IPS DF 6.9 (cell line): ENCODE measurements at regions not wholly inside any gene's neighbourhood (a gene's known extent, or its start where the extent isn't known, plus 50 kb on each side); places are given as distances from the start of the nearest gene placed in this dataset.

ENCODE experiments used
- DNase-seq: peaks from one replicate; pipeline ENCODE4 v3.0.0-alpha.2; 2013; ENCODE audit warnings: low read depth, low spot score
- H3K27ac ChIP-seq: one replicate; pipeline ENCODE4 v1.5.1; 2013; ENCODE audit warnings: low read length, control low read depth
- H3K27me3 ChIP-seq: 2 replicates; pipeline ENCODE4 v1.6.1; 2013; ENCODE audit warnings: mild to moderate bottlenecking, low read length; ENCODE audit not compliant: control insufficient read depth, insufficient read depth
- H3K36me3 ChIP-seq: 2 replicates; pipeline ENCODE4 v1.6.1; 2013; ENCODE audit warnings: low read length; ENCODE audit not compliant: control insufficient read depth, insufficient read depth
- H3K4me1 ChIP-seq: 2 replicates; pipeline ENCODE4 v1.6.1; 2013; ENCODE audit warnings: low read length; ENCODE audit not compliant: control insufficient read depth, insufficient read depth
- H3K4me3 ChIP-seq: 2 replicates; pipeline ENCODE4 v1.5.1; 2013; ENCODE audit warnings: mild to moderate bottlenecking, low read length
- H3K9me3 ChIP-seq: 2 replicates; pipeline ENCODE4 v1.6.1; 2013; ENCODE audit warnings: low read length, inconsistent platforms; ENCODE audit not compliant: control insufficient read depth, insufficient read depth
- WGBS: extraction: QIAGEN DNeasy Blood & Tissue Kit; methylation state at CpG from one replicate; pipeline ENCODE4 v1.1.7; 2013; ENCODE audit warnings: mixed read lengths, missing lambda C conversion rate; ENCODE audit not compliant: insufficient read length, insufficient coverage; 5-methylcytosine and 5-hydroxymethylcytosine counted together

DNA sequence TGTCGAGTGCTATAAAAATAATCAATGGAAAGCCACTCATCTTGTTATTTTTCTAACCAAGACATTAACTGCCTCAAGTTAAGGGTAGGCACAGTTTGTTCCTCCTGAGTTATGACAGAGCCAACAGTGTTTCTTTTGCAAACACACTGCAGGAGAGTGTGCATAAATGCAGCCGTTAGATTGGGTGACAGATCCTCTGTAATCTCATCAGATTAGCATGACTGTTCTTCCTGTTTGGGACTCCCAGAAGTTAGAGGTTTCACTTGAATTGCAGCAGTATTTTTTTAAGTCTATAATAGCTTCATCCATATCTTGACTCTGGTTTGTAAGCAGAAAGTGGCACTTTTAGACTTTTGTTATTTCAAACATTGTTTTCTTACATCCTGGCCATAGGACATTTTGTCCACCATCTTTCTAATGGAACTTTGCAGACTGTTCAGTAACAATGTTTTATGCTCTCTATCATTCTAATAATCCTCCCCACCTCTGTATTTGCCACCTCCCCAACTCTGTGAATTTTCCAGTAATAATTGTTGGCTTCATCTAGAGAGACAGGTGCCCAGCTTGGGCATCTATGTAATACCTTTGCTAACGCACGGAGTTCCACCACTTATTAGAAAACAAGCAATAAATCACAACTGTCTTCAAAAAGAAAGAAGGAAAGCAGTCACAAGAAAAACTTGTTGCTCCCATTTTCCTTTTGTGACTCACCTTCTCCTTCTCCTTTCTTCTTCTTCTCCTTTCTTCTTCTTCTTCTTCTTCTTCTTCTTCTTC, 560.0 kb downstream of the ADCYAP1 start:
- Histone ChIP-seq H3K4me3 (no peak overlapping the region), H3K27ac (no peak overlapping the region), H3K9me3 (no peaks in the 10 kb centered on the region), H3K27me3 (no peaks in the 10 kb centered on the region), H3K36me3 (no peaks in the 10 kb centered on the region), H3K4me1 (no peaks in the 10 kb centered on the region)
- WGBS: no CpG with 5 or more reads among the region's 4 CpGs
- no peak for DNase-seq

DNA sequence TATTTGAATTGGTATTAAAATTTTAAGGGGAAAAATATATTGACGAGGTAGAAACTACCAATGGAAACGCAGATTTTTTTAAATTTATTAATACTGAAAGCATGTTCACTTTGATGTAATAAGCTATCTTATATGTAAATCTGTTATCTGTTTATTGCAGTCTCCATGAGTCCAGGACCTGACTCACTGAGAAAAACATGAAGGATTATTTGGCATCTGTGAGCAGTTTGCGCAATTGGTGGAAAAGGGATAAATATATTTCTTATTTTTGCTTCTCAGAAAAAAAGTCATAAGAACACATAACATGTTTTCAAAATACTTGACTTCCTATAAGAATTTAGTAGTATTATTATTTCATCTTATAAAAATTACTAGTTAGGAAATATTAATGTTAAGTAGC, 561.4 kb downstream of the ADCYAP1 start:
- no peaks in the 10 kb centered on the region for H3K27me3 ChIP-seq

DNA sequence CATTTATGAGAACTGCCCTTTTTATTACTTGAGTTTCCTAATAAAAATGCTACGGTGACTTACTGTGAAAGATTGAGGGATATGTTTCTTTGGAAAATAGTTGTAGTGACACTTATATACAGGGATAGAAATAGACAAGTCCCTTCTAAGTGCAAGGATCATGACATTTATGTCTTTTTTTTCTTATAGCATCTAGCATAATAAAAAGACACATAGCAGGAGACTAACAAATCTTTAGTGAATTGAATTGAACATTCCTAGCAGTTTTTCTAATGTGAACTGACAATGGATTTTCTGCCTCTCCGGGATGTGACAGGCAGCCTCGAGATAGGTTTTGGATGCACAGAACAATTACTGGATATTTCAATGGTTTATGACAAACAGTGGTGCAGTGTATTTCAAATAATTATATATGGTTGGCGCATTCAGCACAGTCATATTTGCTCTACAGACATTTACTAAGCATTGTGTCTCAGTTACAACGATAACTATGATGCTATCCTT, 562.8 kb downstream of the ADCYAP1 start:
- no peak overlapping the region for H3K4me3 ChIP-seq
- no peaks in the 10 kb centered on the region for H3K4me1 ChIP-seq
- no peaks in the 10 kb centered on the region for H3K27me3 ChIP-seq
- no peak overlapping the region for H3K27ac ChIP-seq
- no peaks in the 10 kb centered on the region for H3K9me3 ChIP-seq
- H3K36me3 ChIP-seq: no peaks in the 10 kb centered on the region
- DNase-seq: no peak
- no CpG with 5 or more reads among the region's 5 CpGs for WGBS

More for the DNA sequence above, 561.4 kb downstream of the ADCYAP1 start:
- Histone ChIP-seq H3K4me1 (no peaks in the 10 kb centered on the region), H3K9me3 (no peaks in the 10 kb centered on the region), H3K36me3 (no peaks in the 10 kb centered on the region), H3K4me3 (no peak overlapping the region), H3K27ac (no peak overlapping the region)
- WGBS: 100% methylated on average over 2 of the region's 3 CpGs
- DNase-seq: no peak

DNA sequence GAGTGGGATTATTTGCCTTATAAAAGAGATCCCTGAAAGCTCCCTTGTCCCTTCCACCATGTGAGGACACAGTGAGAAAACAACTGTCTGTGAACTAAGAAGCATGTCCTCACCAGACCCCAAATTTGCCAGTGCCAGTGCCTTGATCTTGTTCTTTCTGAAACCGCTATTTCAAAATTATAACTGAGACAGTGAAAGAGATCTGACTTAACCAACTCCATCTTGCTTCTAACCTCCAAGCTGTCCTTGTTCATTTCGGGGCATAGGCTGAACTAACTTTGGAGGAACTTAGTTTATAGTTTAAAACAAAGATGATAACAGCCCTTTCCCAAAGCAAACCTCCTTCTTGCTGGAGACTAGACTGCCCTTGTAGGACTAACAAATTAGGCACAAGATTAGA, 563.9 kb downstream of the ADCYAP1 start:
- no CpG with 5 or more reads among the region's 2 CpGs for WGBS
- DNase-seq: no peak
- Histone ChIP-seq H3K27me3 (no peaks in the 10 kb centered on the region), H3K9me3 (no peaks in the 10 kb centered on the region), H3K4me1 (no peaks in the 10 kb centered on the region), H3K36me3 (no peaks in the 10 kb centered on the region), H3K4me3 (no peak overlapping the region), H3K27ac (no peak overlapping the region)

DNA sequence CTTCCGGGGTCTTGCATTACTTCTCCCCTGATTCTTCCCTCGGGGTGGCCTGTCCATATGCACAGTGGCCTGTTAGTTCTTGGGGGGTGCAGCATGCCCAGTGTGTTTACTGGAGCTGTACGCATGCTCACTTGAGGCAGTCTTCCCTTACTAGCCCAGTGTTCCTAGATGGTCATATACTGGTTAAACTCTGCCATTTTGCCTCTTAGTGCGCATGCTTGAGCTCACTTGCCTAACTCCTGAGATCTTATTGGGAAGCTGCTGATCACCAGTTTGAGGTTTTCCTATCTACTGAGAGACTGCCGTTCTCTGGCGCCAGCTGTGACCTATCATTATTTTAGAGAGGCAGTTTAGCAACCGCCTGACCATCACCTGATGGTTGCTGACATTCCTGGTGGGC, 571.2 kb downstream of the ADCYAP1 start:
- H3K36me3 ChIP-seq: no peaks in the 10 kb centered on the region
- WGBS: no CpG with 5 or more reads among the region's 7 CpGs
- H3K27ac ChIP-seq: no peak overlapping the region
- DNase-seq: no peak
- no peaks in the 10 kb centered on the region for H3K27me3 ChIP-seq
- H3K9me3 ChIP-seq: no peaks in the 10 kb centered on the region
- no peaks in the 10 kb centered on the region for H3K4me1 ChIP-seq
- no peak overlapping the region for H3K4me3 ChIP-seq

DNA sequence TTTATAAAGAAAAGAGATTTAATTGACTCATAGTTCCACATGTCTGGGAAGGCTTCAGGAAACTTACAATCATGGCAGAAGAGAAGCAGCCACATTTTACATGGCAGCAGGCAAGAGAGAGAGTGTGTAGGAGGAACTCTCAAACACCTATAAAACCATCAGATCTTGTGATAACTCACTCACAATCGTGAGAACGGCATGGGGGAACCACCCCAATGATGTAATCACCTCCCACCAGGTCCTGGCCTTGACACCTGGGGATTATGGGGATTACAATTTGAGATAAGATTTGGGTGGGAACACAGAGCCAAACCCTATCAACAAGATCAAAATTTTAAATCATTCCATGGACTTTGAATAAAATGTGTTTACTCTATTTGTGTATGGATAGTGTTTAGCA, 575.6 kb downstream of the ADCYAP1 start:
- Histone ChIP-seq H3K9me3 (no peaks in the 10 kb centered on the region), H3K4me3 (no peak overlapping the region), H3K36me3 (no peaks in the 10 kb centered on the region), H3K27me3 (no peaks in the 10 kb centered on the region), H3K27ac (no peak overlapping the region), H3K4me1 (no peaks in the 10 kb centered on the region)
- DNase-seq: no peak
- WGBS: no CpG with 5 or more reads among the region's 2 CpGs

DNA sequence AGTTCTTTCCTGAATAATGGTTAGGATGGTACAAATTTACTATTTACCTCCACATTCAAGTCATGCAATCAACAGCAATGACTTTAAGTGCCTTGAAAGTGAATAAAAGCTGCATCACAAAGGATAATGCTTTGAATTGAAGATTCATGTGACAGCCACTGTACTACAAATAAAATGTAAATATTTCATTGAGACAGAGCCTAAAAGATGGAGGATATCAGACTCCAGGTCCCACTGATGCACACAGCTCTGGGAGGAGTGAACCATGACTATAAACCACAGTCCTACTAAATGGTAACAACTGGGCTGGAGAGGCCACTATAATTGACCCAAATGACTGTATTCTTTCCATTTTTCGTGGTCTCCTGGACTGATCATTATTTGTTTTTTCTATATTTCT, 576.9 kb downstream of the ADCYAP1 start:
- WGBS: no CpG with 5 or more reads among the region's 1 CpG
- Histone ChIP-seq H3K4me3 (no peak overlapping the region), H3K9me3 (no peaks in the 10 kb centered on the region)

DNA sequence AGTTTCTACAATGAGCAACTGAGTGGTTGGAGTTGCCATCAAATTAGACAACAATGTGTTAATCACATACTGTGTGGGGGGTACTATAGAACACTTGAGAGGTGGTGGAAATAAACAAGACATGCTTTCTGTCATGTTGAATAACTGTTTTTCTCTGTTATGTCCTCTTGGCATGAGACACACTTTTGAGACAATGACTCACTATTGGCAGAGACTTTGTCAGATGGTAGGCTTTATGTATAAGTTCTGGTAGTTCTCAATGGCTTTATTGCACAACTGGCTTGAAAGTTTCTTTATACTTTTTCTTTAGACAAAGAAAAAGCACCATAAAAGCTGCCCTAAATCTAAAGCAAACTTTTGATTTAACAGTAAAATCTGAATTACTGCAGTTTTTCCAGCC, 578.7 kb downstream of the ADCYAP1 start:
- Histone ChIP-seq H3K4me1 (no peaks in the 10 kb centered on the region), H3K4me3 (no peak overlapping the region), H3K27ac (no peak overlapping the region), H3K27me3 (no peaks in the 10 kb centered on the region), H3K9me3 (no peaks in the 10 kb centered on the region), H3K36me3 (no peaks in the 10 kb centered on the region)
- no peak for DNase-seq

More for the DNA sequence above, 576.9 kb downstream of the ADCYAP1 start:
- Histone ChIP-seq H3K36me3 (no peaks in the 10 kb centered on the region), H3K27me3 (no peaks in the 10 kb centered on the region), H3K27ac (no peak overlapping the region), H3K4me1 (no peaks in the 10 kb centered on the region)
- no peak for DNase-seq

DNA sequence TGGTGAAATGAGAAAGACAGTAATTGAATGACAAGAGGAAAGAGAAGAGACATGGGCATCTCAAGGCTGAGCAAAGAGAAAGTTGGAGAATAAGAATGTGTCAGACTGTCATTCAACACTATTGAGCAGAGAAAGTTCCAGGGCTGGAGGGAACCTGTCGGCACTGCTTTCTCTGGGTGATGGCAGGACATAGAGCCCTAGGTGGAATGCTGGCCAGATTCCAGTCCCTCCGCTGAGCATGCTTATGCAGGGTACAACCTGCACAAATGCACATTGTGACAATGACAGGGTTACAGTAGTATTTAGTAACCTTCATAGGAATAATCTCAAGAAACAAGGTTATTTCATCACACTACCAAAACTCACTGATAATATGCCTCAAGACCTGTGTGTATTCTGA, 582.8 kb downstream of the ADCYAP1 start:
- WGBS: no CpG with 5 or more reads among the region's 2 CpGs
- Histone ChIP-seq H3K4me1 (no peaks in the 10 kb centered on the region), H3K36me3 (no peaks in the 10 kb centered on the region), H3K4me3 (no peak overlapping the region), H3K27ac (no peak overlapping the region), H3K27me3 (no peaks in the 10 kb centered on the region), H3K9me3 (no peaks in the 10 kb centered on the region)
- DNase-seq: no peak

DNA sequence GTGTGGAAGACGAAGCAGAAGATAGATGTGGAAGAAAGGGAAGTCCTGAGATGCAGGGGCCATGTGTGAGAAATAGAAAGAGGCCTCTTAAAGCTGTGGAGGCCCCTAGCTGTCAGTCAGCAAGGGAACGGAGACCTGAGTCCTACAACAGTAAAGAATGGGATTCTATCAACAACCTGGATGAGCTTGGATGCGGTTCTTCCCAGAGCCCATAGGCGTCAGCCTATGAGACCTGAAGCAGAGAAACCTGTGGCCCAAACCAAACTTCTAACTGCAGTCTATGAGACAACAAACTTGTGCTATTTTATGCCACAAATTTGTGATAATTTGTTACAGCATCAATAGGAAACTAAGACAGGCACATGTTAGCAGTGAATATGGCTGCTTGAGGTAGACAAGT, 583.7 kb downstream of the ADCYAP1 start:
- Histone ChIP-seq H3K27me3 (no peaks in the 10 kb centered on the region), H3K36me3 (no peaks in the 10 kb centered on the region), H3K27ac (no peak overlapping the region), H3K4me1 (no peaks in the 10 kb centered on the region), H3K9me3 (no peaks in the 10 kb centered on the region), H3K4me3 (no peak overlapping the region)
- no CpG with 5 or more reads among the region's 4 CpGs for WGBS
- DNase-seq: no peak

DNA sequence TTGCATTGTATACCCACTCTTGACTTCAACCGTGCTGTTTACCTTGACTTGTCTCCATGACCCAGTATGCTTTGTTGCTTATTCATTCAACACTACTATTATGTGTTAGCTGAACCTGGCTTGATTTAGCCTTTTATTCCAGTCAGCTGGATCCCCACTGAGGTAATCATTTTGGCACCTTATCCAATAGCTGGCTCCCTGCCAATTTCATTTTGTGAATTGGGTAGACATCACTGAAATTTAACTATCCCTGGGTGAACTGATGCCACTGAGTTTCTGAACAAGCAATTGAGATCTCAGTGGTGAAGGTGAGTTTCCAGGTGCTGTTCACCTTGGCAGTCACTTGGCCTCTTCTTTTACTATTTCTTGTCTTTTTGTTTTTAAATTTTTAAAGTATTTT, 584.3 kb downstream of the ADCYAP1 start:
- H3K27me3 ChIP-seq: no peaks in the 10 kb centered on the region
- no peak for DNase-seq
- no peaks in the 10 kb centered on the region for H3K4me1 ChIP-seq
- no peak overlapping the region for H3K4me3 ChIP-seq
- H3K27ac ChIP-seq: no peak overlapping the region
- no peaks in the 10 kb centered on the region for H3K9me3 ChIP-seq
- WGBS: no CpG with 5 or more reads among the region's 1 CpG
- H3K36me3 ChIP-seq: no peaks in the 10 kb centered on the region
